Ovary (tissue), 3 donors: ENCODE measurements at regions not wholly inside any gene's neighbourhood (a gene's known extent, or its start where the extent isn't known, plus 50 kb on each side); places are given as distances from the start of the nearest gene placed in this dataset.

Source experiments
- CTCF ChIP-seq, 3 donors: fragments of 450-650 bp in 2 of 3; fragments of 200-600 bp in 1 of 3; IDR thresholded peaks; one replicate each; pipeline versions ENCODE4 v1.5.1 to v1.8.0; 2016 to 2022; ENCODE audit warnings: antibody characterized with exemption in 3 of 3, mild to moderate bottlenecking in 1 of 3
- EP300 ChIP-seq: sonication (generic); formaldehyde crosslinking; IDR thresholded peaks from one replicate; pipeline ENCODE4 v1.6.1; 2017; ENCODE audit warnings: antibody characterized with exemption
- POLR2A ChIP-seq: fragments of 450-650 bp; IDR thresholded peaks from one replicate; pipeline ENCODE4 v1.6.1; 2017; ENCODE audit warnings: antibody characterized with exemption, mild to moderate bottlenecking, moderate library complexity
- donor health status: DM: no; HTN: no; CAD: no.

GRCh38 chr2:65727381-65727780 lies 295.0 kb upstream of the SPRED2 start:
- TF ChIP-seq CTCF (IDR thresholded peaks at IDR 0.05) (no peak), POLR2A (no peak), EP300 (no peak)
